CD4-positive, alpha-beta T cell treated with Interleukin-4 for 4 hours (primary cell): ENCODE measurements at regions not wholly inside any gene's neighbourhood (a gene's known extent, or its start where the extent isn't known, plus 50 kb on each side); places are given as distances from the start of the nearest gene placed in this dataset.
A peak's percentile ranks its signal among the peaks of the same experiment; 100 is the strongest.

Experiments
- DNase-seq: peaks from one replicate; pipeline ENCODE4 v3.0.0-alpha.2; 2020

- no peak for DNase-seq
Measured at GRCh38 chr18:42271647-42272414, 316.8 kb downstream of the PIK3C3 start.

GRCh38 chr18:42274488-42275137 is 319.6 kb downstream of the PIK3C3 start:
- DNase-seq, result no peak

- no peak for DNase-seq
Measured at GRCh38 chr18:42275138-42275535, 320.1 kb downstream of the PIK3C3 start.

- DNase-seq, result no peak
Measured at GRCh38 chr18:42275949-42276730, 321.1 kb downstream of the PIK3C3 start.

GRCh38 chr18:42281124-42281523 is 326.1 kb downstream of the PIK3C3 start:
- no peak for DNase-seq

- no peak for DNase-seq
Measured at GRCh38 chr18:42281851-42282250, 326.8 kb downstream of the PIK3C3 start.

- no peak for DNase-seq
Measured at GRCh38 chr18:42287047-42287446, 332.0 kb downstream of the PIK3C3 start.

- DNase-seq, result no peak
Measured at GRCh38 chr18:42288129-42288528, 333.1 kb downstream of the PIK3C3 start.

- DNase-seq, result no peak
Measured at GRCh38 chr18:42289526-42289925, 334.5 kb downstream of the PIK3C3 start.

GRCh38 chr18:42290318-42291307 is 335.6 kb downstream of the PIK3C3 start:
- DNase-seq, result no peak

GRCh38 chr18:42292654-42293053 is 337.6 kb downstream of the PIK3C3 start:
- DNase-seq, result no peak

GRCh38 chr18:42296192-42296591 is 341.2 kb downstream of the PIK3C3 start:
- DNase-seq, result no peak

GRCh38 chr18:42296723-42297122 is 341.7 kb downstream of the PIK3C3 start:
- DNase-seq, result no peak

- peak; percentile 47 for DNase-seq
Measured at GRCh38 chr18:42298759-42299675, 344.0 kb downstream of the PIK3C3 start.

GRCh38 chr18:42305869-42306593 is 351.0 kb downstream of the PIK3C3 start:
- no peak for DNase-seq

GRCh38 chr18:42306594-42306980 is 351.6 kb downstream of the PIK3C3 start:
- DNase-seq, result no peak

- DNase-seq, result no peak
Measured at GRCh38 chr18:42310956-42311355, 355.9 kb downstream of the PIK3C3 start.

- no peak for DNase-seq
Measured at GRCh38 chr18:42326752-42327151, 371.7 kb downstream of the PIK3C3 start.

GRCh38 chr18:42328931-42329330 is 373.9 kb downstream of the PIK3C3 start:
- DNase-seq, result no peak

- DNase-seq, result no peak
Measured at GRCh38 chr18:42330296-42330695, 375.3 kb downstream of the PIK3C3 start.

GRCh38 chr18:42333558-42333957 is 378.5 kb downstream of the PIK3C3 start:
- DNase-seq, result no peak
